ACC112 (cell line): ENCODE measurements at regions not wholly inside any gene's neighbourhood (a gene's known extent, or its start where the extent isn't known, plus 50 kb on each side); places are given as distances from the start of the nearest gene placed in this dataset.

ENCODE experiments used
- H2AFZ ChIP-seq: fragments of 200-600 bp; sonication (generic); one replicate; pipeline ENCODE4 v1.6.0; 2017; ENCODE audit warnings: antibody characterized with exemption, low read length; ENCODE audit not compliant: unreplicated experiment
- H3K27ac ChIP-seq: fragments of 200-600 bp; sonication (generic); 2 replicates; pipeline ENCODE4 v1.5.1; 2014; ENCODE audit warnings: low read depth, mild to moderate bottlenecking, antibody characterized with exemption, low read length, moderate library complexity
- H3K27me3 ChIP-seq: fragments of 200-600 bp; sonication (generic); 2 replicates; pipeline ENCODE4 v1.6.1; 2014; ENCODE audit warnings: mild to moderate bottlenecking, antibody characterized with exemption, low read length, moderate library complexity, mixed read lengths; ENCODE audit not compliant: insufficient read depth
- H3K36me3 ChIP-seq: fragments of 200-600 bp; sonication (generic); 2 replicates; pipeline ENCODE4 v1.6.1; 2016; ENCODE audit warnings: mild to moderate bottlenecking, antibody characterized with exemption, low read length, moderate library complexity, mixed read lengths; ENCODE audit not compliant: insufficient read depth
- H3K4me1 ChIP-seq: fragments of 200-600 bp; sonication (generic); one replicate; pipeline ENCODE4 v1.6.1; 2016; ENCODE audit warnings: low read length, mixed read lengths; ENCODE audit not compliant: insufficient read depth, unreplicated experiment, control insufficient read depth
- H3K4me3 ChIP-seq: fragments of 200-600 bp; sonication (generic); 2 replicates; pipeline ENCODE4 v1.5.1; 2014; ENCODE audit warnings: mild to moderate bottlenecking, low read depth, low read length
- H3K79me2 ChIP-seq: fragments of 200-600 bp; sonication (generic); one replicate; pipeline ENCODE4 v1.6.0; 2016; ENCODE audit warnings: low read length; ENCODE audit not compliant: control insufficient read depth, unreplicated experiment, insufficient read depth

DNA sequence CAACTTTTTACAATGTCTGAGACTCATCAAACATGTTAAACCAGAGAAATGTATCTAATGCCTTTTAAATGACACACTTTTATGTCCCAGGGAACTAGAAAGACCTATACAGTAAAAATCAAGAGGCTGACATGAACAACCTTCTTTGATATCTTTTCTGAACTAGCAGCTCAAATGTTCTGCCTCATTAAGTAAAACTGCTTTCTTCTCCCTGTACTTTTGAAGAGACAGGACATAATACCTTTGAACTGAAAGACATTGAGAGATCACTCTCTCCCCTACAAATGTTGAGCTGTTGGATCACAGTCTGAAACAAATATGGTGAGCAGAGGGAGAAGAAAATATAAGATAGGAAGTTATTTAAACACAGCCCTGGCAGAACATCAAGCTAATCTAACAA lies 123.0 kb downstream of the FAM181B start:
- Histone ChIP-seq H3K4me1 (no peaks in the 10 kb centered on the region), H3K27me3 (no peaks in the 10 kb centered on the region), H3K4me3 (no peak overlapping the region), H3K36me3 (no peaks in the 10 kb centered on the region), H3K27ac (no peak overlapping the region), H2AFZ (no peak overlapping the region), H3K79me2 (no peaks in the 10 kb centered on the region)

- no peak overlapping the region for H3K27ac ChIP-seq
- no peaks in the 10 kb centered on the region for H3K79me2 ChIP-seq
- no peak overlapping the region for H2AFZ ChIP-seq
- H3K27me3 ChIP-seq, result no peaks in the 10 kb centered on the region
- H3K4me3 ChIP-seq, result no peak overlapping the region
- H3K4me1 ChIP-seq, result no peaks in the 10 kb centered on the region
- H3K36me3 ChIP-seq, result no peaks in the 10 kb centered on the region
Observed at GRCh38 chr11:82606738-82607137, 126.9 kb downstream of the FAM181B start.

DNA sequence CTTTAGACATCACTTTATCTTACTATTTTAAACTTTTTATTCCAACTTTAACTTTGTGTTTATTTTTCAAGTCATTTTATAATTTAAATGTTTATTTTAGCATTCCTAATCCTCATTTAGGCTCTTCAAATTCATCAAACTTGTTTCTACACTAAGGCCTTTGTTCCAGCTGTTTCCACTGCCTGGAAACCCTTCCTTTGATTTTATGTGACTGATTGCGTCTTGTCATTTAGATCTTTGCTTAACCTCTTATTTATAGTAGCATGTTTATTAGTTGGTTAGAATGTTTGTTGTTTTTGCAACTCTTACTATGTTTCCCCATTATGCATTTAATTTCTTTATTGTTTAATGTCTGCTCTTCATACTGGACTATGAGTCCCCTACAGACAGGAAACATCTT lies 132.0 kb downstream of the FAM181B start:
- no peaks in the 10 kb centered on the region for H3K79me2 ChIP-seq

GRCh38 chr11:82599836-82600235 lies 133.8 kb downstream of the FAM181B start:
- H3K27me3 ChIP-seq, result no peaks in the 10 kb centered on the region
- H3K4me3 ChIP-seq, result no peak overlapping the region
- H3K36me3 ChIP-seq, result no peaks in the 10 kb centered on the region
- H3K27ac ChIP-seq, result no peak overlapping the region
- no peaks in the 10 kb centered on the region for H3K79me2 ChIP-seq
- no peak overlapping the region for H2AFZ ChIP-seq
- no peaks in the 10 kb centered on the region for H3K4me1 ChIP-seq

More for the DNA sequence above, 132.0 kb downstream of the FAM181B start:
- H2AFZ ChIP-seq, result no peak overlapping the region
- H3K27ac ChIP-seq, result no peak overlapping the region
- H3K4me3 ChIP-seq, result no peak overlapping the region
- H3K27me3 ChIP-seq, result no peaks in the 10 kb centered on the region
- no peaks in the 10 kb centered on the region for H3K4me1 ChIP-seq
- no peaks in the 10 kb centered on the region for H3K36me3 ChIP-seq

- Histone ChIP-seq H3K79me2 (no peaks in the 10 kb centered on the region), H2AFZ (no peak overlapping the region), H3K4me3 (no peak overlapping the region), H3K27me3 (no peaks in the 10 kb centered on the region), H3K36me3 (no peaks in the 10 kb centered on the region), H3K4me1 (no peaks in the 10 kb centered on the region), H3K27ac (no peak overlapping the region)
Observed at GRCh38 chr11:82586581-82586980, 147.1 kb downstream of the FAM181B start.

DNA sequence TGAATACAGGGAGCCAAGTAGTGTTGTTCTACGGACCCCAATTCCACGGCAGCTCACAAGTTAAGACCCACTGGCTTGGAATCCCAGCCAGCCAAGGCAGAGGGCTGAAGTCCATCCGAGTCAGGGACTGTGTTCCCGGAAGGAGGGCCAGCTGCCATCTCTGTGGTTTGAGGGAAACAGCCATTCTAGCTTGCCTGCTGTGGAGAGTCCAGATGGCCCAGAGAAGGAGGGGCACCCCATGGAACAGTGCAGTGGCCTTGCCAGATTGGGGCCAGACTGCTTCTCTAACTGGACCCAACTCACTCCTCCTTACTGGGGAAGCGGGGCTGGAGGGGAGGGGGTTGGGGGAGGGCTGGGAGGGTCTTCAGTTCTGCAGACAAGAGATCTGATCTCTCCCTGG lies 156.4 kb downstream of the FAM181B start:
- no peak overlapping the region for H3K4me3 ChIP-seq
- no peak overlapping the region for H3K27ac ChIP-seq
- H3K79me2 ChIP-seq, result no peaks in the 10 kb centered on the region
- H3K4me1 ChIP-seq, result no peaks in the 10 kb centered on the region
- no peak overlapping the region for H2AFZ ChIP-seq
- no peaks in the 10 kb centered on the region for H3K27me3 ChIP-seq
- H3K36me3 ChIP-seq, result no peaks in the 10 kb centered on the region

- Histone ChIP-seq H3K4me1 (no peaks in the 10 kb centered on the region), H3K27me3 (no peaks in the 10 kb centered on the region), H3K36me3 (no peaks in the 10 kb centered on the region), H3K4me3 (no peak overlapping the region), H3K79me2 (no peaks in the 10 kb centered on the region), H2AFZ (no peak overlapping the region), H3K27ac (no peak overlapping the region)
Observed at GRCh38 chr11:82560836-82561235, 172.8 kb downstream of the FAM181B start.

DNA sequence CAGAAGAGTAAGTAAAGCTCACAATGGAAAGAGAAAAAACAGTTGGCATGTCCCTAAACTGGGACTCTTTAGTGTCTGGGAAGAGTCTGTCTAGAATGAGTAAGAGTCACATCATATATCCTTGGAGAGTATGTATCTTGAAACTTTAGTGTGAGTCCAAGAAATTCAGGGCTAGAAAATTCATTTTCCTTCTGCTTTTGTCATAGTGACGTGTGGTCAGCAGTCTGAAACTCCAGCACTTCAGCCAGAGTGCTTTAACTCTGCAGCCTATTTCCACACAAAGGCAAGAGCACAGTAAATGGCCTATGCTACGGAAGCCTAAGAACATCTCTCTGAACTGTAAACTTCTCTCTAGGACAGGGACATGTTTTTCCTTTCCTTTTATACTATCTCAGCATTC lies 174.1 kb downstream of the FAM181B start:
- no peak overlapping the region for H3K27ac ChIP-seq
- H3K4me1 ChIP-seq, result no peaks in the 10 kb centered on the region
- H3K79me2 ChIP-seq, result no peaks in the 10 kb centered on the region
- no peaks in the 10 kb centered on the region for H3K36me3 ChIP-seq
- no peaks in the 10 kb centered on the region for H3K27me3 ChIP-seq
- H3K4me3 ChIP-seq, result no peak overlapping the region
- H2AFZ ChIP-seq, result no peak overlapping the region

DNA sequence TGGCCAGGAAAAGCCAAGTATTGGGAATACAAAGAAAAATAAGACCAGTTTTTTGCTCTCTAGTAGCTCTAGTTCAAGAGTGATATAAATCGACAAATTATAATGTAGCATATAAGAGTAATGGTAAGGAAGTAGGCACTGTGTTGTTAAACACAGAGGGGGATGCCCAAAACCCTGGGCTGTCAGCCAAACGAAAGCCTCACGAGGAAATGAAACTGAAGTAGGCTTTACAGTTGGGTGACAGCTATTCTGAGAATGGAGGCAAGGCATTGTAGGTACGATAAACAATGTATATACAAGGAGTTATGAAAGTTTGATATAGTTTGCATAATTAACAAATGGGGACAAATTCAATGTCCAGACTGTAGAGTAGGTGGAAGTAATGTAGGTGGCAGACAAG lies 176.4 kb downstream of the FAM181B start:
- H3K27me3 ChIP-seq, result no peaks in the 10 kb centered on the region
- no peak overlapping the region for H3K27ac ChIP-seq

GRCh38 chr11:82556210-82556609 lies 177.5 kb downstream of the FAM181B start:
- H3K79me2 ChIP-seq, result no peaks in the 10 kb centered on the region
- no peaks in the 10 kb centered on the region for H3K27me3 ChIP-seq

More for the DNA sequence above, 176.4 kb downstream of the FAM181B start:
- no peaks in the 10 kb centered on the region for H3K4me1 ChIP-seq
- no peak overlapping the region for H3K4me3 ChIP-seq
- H3K79me2 ChIP-seq, result no peaks in the 10 kb centered on the region
- no peaks in the 10 kb centered on the region for H3K36me3 ChIP-seq
- H2AFZ ChIP-seq, result no peak overlapping the region

DNA sequence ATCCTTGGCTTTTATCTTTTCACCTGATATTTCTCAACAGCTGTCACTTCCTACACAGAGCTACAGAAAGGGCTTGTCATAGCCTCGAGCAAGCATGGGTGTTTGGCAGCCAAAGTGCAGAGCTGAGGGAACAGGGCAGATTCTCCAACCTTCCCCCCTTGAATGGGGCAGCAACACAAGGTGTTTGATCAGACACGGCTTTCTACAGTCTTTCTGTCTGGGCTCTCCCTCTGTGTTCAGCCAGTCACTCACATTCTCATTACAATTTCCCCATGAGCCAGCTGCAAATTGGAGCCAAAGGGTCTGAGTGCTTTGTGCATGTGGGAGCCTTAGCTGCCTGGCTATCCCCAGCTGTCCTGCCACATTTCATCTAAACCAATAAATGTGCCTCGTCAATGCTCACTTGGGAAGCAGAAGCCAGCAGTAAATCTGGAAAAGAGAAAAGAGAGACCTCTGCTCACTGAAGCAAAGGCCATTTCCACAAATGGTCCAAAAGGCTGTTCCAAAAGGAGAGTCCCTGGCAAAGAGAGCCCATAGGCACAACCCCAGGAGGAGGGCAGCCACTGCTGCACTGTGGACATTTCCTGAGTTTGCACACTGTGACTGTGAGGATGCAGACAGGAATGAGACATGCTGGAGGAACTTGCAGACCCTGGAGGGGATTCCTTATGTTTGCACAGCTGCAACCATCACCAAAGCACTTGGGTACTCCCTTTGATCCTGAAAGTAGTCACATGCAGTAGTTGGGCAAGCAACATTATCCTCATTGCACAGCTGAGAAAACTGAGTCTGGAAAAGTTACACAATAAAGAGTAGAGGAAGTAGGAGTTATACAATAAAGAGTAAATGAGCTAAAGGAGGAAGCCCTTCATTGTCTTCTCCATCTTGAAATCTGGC lies 186.8 kb downstream of the FAM181B start:
- no peaks in the 10 kb centered on the region for H3K27me3 ChIP-seq
- no peak overlapping the region for H3K27ac ChIP-seq
- H3K4me3 ChIP-seq, result no peak overlapping the region
- no peaks in the 10 kb centered on the region for H3K4me1 ChIP-seq
- no peaks in the 10 kb centered on the region for H3K36me3 ChIP-seq
- no peaks in the 10 kb centered on the region for H3K79me2 ChIP-seq
- H2AFZ ChIP-seq, result no peak overlapping the region

More at GRCh38 chr11:82556210-82556609, 177.5 kb downstream of the FAM181B start:
- no peak overlapping the region for H3K27ac ChIP-seq
- no peak overlapping the region for H3K4me3 ChIP-seq
- H2AFZ ChIP-seq, result no peak overlapping the region
- no peaks in the 10 kb centered on the region for H3K36me3 ChIP-seq
- H3K4me1 ChIP-seq, result no peaks in the 10 kb centered on the region
